ENCODE measurements at regions not wholly inside any gene's neighbourhood (a gene's known extent, or its start where the extent isn't known, plus 50 kb on each side); places are given as distances from the start of the nearest gene placed in this dataset.

DNA sequence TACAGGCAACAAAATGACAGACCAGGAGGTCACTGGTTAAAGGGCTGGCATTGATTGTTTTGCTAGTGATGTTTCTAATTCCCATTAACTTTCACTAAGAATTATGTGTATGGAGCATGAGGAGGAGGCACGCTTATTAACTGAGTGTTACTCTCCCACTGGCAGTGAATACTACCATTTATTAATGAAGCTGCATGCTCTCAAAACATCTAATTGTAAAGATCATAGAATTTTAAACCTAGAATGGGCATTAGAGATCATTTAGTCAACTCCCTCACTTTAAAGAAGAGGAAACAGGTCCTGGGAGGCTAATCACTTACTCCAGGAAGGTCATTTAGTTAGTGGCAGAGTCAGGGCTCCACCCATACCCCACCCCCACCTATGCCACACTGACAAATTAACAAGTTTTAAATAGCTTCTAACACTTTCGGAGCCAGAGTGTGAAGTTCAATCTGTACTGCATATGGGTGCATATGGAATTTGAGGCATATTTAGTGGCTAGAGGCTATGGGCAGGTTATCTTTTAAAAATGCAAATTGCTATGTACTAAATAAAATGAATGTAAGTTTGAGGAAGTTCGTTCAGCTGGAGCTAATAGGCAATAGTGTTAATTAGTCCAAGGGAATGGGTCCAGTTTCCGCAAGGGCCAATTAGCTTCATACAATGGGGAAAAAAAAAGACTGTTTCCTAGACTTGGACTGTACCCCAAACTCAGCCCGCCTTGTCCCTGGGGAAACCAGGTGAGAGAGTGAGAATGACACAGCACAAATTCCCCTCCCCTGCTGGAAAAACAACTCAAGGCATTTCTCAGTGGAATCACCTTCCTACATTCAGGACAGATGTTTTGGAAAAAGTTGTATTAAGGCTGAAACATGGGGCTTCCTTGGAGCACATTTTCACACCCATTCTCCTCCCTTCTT, 178.8 kb downstream of the ICOS start:
- TF ChIP-seq, protein P1, sequence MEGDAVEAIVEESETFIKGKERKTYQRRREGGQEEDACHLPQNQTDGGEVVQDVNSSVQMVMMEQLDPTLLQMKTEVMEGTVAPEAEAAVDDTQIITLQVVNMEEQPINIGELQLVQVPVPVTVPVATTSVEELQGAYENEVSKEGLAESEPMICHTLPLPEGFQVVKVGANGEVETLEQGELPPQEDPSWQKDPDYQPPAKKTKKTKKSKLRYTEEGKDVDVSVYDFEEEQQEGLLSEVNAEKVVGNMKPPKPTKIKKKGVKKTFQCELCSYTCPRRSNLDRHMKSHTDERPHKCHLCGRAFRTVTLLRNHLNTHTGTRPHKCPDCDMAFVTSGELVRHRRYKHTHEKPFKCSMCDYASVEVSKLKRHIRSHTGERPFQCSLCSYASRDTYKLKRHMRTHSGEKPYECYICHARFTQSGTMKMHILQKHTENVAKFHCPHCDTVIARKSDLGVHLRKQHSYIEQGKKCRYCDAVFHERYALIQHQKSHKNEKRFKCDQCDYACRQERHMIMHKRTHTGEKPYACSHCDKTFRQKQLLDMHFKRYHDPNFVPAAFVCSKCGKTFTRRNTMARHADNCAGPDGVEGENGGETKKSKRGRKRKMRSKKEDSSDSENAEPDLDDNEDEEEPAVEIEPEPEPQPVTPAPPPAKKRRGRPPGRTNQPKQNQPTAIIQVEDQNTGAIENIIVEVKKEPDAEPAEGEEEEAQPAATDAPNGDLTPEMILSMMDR (IDR thresholded peaks at IDR 0.05; ENCODE audit: low read depth, low read length, poor library complexity, severe bottlenecking): no peak
- TF ChIP-seq EZH2phosphoT487 (IDR thresholded peaks at IDR 0.05; ENCODE audit: borderline replicate concordance, low read length): no peak

All from DOHH2 (cell line).